ENCODE measurements at regions not wholly inside any gene's neighbourhood (a gene's known extent, or its start where the extent isn't known, plus 50 kb on each side); places are given as distances from the start of the nearest gene placed in this dataset.
A peak's percentile ranks its signal among the peaks of the same experiment; 100 is the strongest.

GRCh38 chr1:23625929-23626535 lies 65.6 kb upstream of the RPL11 start:
- Histone ChIP-seq H3K4ac (replicated peaks; ENCODE audit: insufficient read length, low read depth, low read length) (no peak overlapping the region), H2BK12ac (ENCODE audit: low read depth, low read length) (no peak overlapping the region; the same call in 1 of the 2 replicates), H3K27ac (ENCODE audit: low read depth, low read length) (no peak overlapping the region), H3K4me1 (replicated peaks in 1 of 4; ENCODE audit: control insufficient read depth in 3 of 4, insufficient read depth in 4 of 4, low read length in 3 of 4) (peaks cover 0 to 5% (median 1%) of the 10 kb centered on the region in 4 experiments; a peak in 4 of 7 replicates), H3K14ac (ENCODE audit: insufficient read length) (no peak overlapping the region), H4K91ac (replicated peaks; ENCODE audit: insufficient read length, low read length) (no peak overlapping the region), H3K9ac (replicated peaks in 1 of 4; ENCODE audit: extremely low read depth in 1 of 4, low read depth in 3 of 4, low read length in 3 of 4) (no peak overlapping the region), H4K20me1 (replicated peaks in 1 of 2; ENCODE audit: control insufficient read depth in 1 of 2, insufficient read depth in 2 of 2, low read length in 2 of 2) (no peaks in the 10 kb centered on the region), H3K56ac (replicated peaks; ENCODE audit: insufficient read length, low read depth, low read length) (peak overlapping the region; percentile 37), H3K4me3 (ENCODE audit: extremely low read depth in 1 of 4, insufficient read depth in 2 of 4, low read depth in 3 of 4, low read length in 4 of 4) (no peak overlapping the region), H3K4me2 (ENCODE audit: insufficient read depth in 1 of 2, low read depth in 2 of 2, low read length in 2 of 2) (no peak overlapping the region), H3K23me2 (ENCODE audit: low read depth, low read length) (peaks cover 6% of the 10 kb centered on the region; the same call in 1 of the 2 replicates), H4K8ac (ENCODE audit: extremely low read depth, insufficient read depth, low read length) (no peak overlapping the region), H3K36me3 (ENCODE audit: control insufficient read depth in 2 of 4, insufficient read depth in 4 of 4, low read length in 3 of 4) (no peaks in the 10 kb centered on the region), H3K79me1 (ENCODE audit: low read depth, low read length) (no peaks in the 10 kb centered on the region), H2BK120ac (replicated peaks; ENCODE audit: low read depth, low read length) (no peak overlapping the region), H3K79me2 (ENCODE audit: control insufficient read depth in 1 of 2, insufficient read depth in 2 of 2, low read length in 2 of 2) (no peaks in the 10 kb centered on the region), H3K23ac (ENCODE audit: insufficient read length) (no peak overlapping the region), H2BK20ac (ENCODE audit: low read length) (no peak overlapping the region), H2BK15ac (ENCODE audit: low read length) (no peak overlapping the region), H3K9me3 (ENCODE audit: insufficient read depth in 2 of 2, low read depth in 1 of 2, low read length in 1 of 2) (no peaks in the 10 kb centered on the region; a peak in 1 of 4 replicates), H2AK5ac (ENCODE audit: low read depth, low read length) (peak overlapping the region; percentile 26; the same call in 1 of the 2 replicates), H2AFZ (ENCODE audit: low read length) (no peak overlapping the region), H3K18ac (ENCODE audit: extremely low read depth, low read length) (no peak overlapping the region), H2BK5ac (ENCODE audit: low read depth, low read length) (no peak overlapping the region), H4K5ac (ENCODE audit: insufficient read length, low read depth, low read length) (no peak overlapping the region), H3K27me3 (replicated peaks in 1 of 4; ENCODE audit: control insufficient read depth in 3 of 4, extremely low read depth in 1 of 4, insufficient read depth in 3 of 4, low read length in 3 of 4) (peaks cover 0 to 1% (median 0%) of the 10 kb centered on the region in 4 experiments; a peak in 2 of 7 replicates)
- WGBS, 2 experiments (ENCODE audit: extremely low coverage in 1 of 2, insufficient coverage in 1 of 2, insufficient read length in 1 of 2, insufficient replicate concordance in 2 of 2, low coverage in 1 of 2, low lambda C conversion rate in 2 of 2, missing lambda C conversion rate in 1 of 2) = 100% methylated on average over 1 of the region's 1 CpG; no CpG with 5 or more reads in 1 of the 2 experiments
- ChIA-PET CTCF (ENCODE audit: partially characterized antibody) (interaction anchor here (0.8 to 26.6 kb wide), 4 partner anchors 12 to 1396 kb away, joined by 3 to 706 read pairs (median 20); partner anchors contain the start of gene ID3), POLR2A (ENCODE audit: partially characterized antibody) (no interaction called here)
- FAIRE-seq (peak; percentile 39), DNase-seq (ENCODE audit: low read depth in 1 of 2, low spot score in 2 of 2) (no peak)
- no peak for TF ChIP-seq SP4 (IDR thresholded peaks at IDR 0.05; ENCODE audit: low read length)
- no peak for TF ChIP-seq JUND (IDR thresholded peaks at IDR 0.05; ENCODE audit: low read length)
- TF ChIP-seq CBX8 (IDR thresholded peaks at IDR 0.05; ENCODE audit: borderline replicate concordance, low read depth, low read length) = no peak
- TF ChIP-seq POU5F1 (IDR thresholded peaks at IDR 0.05; ENCODE audit: low read depth, low read length) = no peak
- no peak for TF ChIP-seq SIX5 (IDR thresholded peaks at IDR 0.05; ENCODE audit: low read depth, low read length)
- TF ChIP-seq NANOG (IDR thresholded peaks at IDR 0.05; ENCODE audit: insufficient read depth, low read depth, low read length, poor library complexity, severe bottlenecking) = no peak
- no peak for TF ChIP-seq MAX (IDR thresholded peaks at IDR 0.05)
- TF ChIP-seq SIN3A (conservative IDR thresholded peaks at IDR 0.05 in 1 of 2, IDR thresholded peaks at IDR 0.05 in 1 of 2; ENCODE audit: low read depth in 1 of 2, low read length in 2 of 2) = no peak
- no peak for TF ChIP-seq CTBP2 (IDR thresholded peaks at IDR 0.05; ENCODE audit: borderline replicate concordance, insufficient read depth, insufficient read length, low read length)
- TF ChIP-seq, protein P1, sequence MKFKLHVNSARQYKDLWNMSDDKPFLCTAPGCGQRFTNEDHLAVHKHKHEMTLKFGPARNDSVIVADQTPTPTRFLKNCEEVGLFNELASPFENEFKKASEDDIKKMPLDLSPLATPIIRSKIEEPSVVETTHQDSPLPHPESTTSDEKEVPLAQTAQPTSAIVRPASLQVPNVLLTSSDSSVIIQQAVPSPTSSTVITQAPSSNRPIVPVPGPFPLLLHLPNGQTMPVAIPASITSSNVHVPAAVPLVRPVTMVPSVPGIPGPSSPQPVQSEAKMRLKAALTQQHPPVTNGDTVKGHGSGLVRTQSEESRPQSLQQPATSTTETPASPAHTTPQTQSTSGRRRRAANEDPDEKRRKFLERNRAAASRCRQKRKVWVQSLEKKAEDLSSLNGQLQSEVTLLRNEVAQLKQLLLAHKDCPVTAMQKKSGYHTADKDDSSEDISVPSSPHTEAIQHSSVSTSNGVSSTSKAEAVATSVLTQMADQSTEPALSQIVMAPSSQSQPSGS (IDR thresholded peaks at IDR 0.05; ENCODE audit: low read length) = no peak
- TF ChIP-seq TAF7 (optimal IDR thresholded peaks at IDR 0.05; ENCODE audit: borderline replicate concordance, low read depth, low read length) = no peak

All from H1 (cell line).